ENCODE measurements at regions not wholly inside any gene's neighbourhood (a gene's known extent, or its start where the extent isn't known, plus 50 kb on each side); places are given as distances from the start of the nearest gene placed in this dataset.

DNA sequence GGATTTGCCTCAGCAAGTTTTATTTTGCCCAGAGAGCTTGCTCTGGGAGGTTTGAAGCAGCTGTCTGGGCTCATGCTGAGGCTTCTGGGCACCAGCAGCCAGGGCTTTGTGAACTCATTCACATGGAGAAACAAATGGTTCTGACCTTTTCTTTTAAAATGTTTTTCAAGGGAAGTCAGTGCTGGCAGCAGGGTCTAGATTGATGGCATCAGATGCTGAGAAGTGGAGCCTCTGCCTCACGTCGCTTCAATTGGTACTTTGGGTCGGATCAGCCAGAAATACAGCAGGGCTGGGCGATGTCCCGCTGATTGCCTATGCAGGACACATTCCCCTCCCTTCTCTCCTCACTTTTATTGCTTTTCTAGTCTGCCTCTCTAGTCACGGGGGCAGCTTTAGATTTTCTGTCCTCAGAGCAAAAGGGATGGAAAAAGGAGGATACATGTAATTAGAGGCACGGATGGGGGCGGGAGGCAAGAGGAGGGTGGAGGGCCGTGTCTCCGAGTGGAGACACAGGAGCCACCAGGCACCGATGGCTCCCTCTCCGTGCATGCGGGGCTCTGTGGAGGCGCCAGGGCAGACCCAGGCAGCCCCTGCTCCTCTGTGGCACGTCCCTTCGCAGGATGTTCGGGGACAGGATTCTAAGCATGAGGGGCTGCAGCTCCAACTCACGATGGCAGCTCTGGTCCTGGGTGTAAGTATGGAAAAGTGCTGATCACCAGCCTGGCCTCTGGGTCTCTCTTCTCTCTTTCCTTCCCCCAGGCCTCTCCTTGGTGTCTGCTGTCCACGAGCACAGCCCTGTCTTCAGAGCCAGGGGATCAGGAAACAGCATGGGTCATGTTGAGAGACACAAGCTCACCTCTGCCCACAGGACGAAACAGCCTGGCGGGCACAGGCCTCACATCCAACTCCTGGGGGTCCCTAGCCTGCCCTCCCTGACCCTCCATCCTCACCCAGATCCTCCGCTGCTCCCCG, 116.1 kb downstream of the FAM43A start:
- Histone ChIP-seq H3K27ac (ENCODE audit: low read depth) (no peak overlapping the region), H3K4me1 (ENCODE audit: insufficient read depth) (no peaks in the 10 kb centered on the region), H4K20me1 (replicated peaks; ENCODE audit: insufficient read depth) (no peaks in the 10 kb centered on the region), H3K79me2 (replicated peaks; ENCODE audit: insufficient read depth) (no peaks in the 10 kb centered on the region), H3K36me3 (ENCODE audit: insufficient read depth) (no peaks in the 10 kb centered on the region), H3K27me3 (ENCODE audit: insufficient read depth) (no peaks in the 10 kb centered on the region), H3K4me3 (no peak overlapping the region), H3F3A (replicated peaks; ENCODE audit: low read depth) (no peaks in the 10 kb centered on the region), H2AFZ (peak overlapping the region; percentile 52; the same call in 1 of the 2 replicates), H3K4me2 (no peak overlapping the region), H3K9me2 (ENCODE audit: insufficient read depth) (no peaks in the 10 kb centered on the region)
- Mint-ChIP-seq H3K36me3 (ENCODE audit: low read depth) (no peaks in the 10 kb centered on the region), H3K4me1 (peaks cover 11% of the 10 kb centered on the region), H3K27me3 (ENCODE audit: insufficient read depth, low read depth, poor library complexity) (peaks cover 13% of the 10 kb centered on the region), H3K27ac (no peak overlapping the region), H3K4me3 (no peak overlapping the region), H3K9me3 (no peaks in the 10 kb centered on the region)
- ATAC-seq (peak; percentile 73), DNase-seq (ENCODE audit: low spot score) (no peak)
- TF ChIP-seq ZNF462 (CRISPR knock-in tag; IDR thresholded peaks at IDR 0.05) (no peak), EZH2phosphoT487 (IDR thresholded peaks at IDR 0.05; ENCODE audit: unreplicated experiment) (no peak), ZNF331 (CRISPR knock-in tag; IDR thresholded peaks at IDR 0.05; ENCODE audit: low read depth) (no peak), JUNB (IDR thresholded peaks at IDR 0.05; ENCODE audit: unreplicated experiment) (no peak), STAT1 (IDR thresholded peaks at IDR 0.05; ENCODE audit: unreplicated experiment) (no peak), POLR2AphosphoS5 (IDR thresholded peaks at IDR 0.05; ENCODE audit: low read depth) (no peak), CTCF (conservative IDR thresholded peaks at IDR 0.05; ENCODE audit: low read depth in 2 of 2) (no peak), NANOG (IDR thresholded peaks at IDR 0.05; ENCODE audit: borderline replicate concordance) (no peak), ZNF114 (CRISPR knock-in tag; IDR thresholded peaks at IDR 0.05) (no peak), EZH2 (IDR thresholded peaks at IDR 0.05; ENCODE audit: low read depth, unreplicated experiment) (no peak), CREB1 (CRISPR knock-in tag; IDR thresholded peaks at IDR 0.05; ENCODE audit: low read depth) (no peak), ETS1 (IDR thresholded peaks at IDR 0.05) (no peak)
- TF ChIP-seq, protein P1, sequence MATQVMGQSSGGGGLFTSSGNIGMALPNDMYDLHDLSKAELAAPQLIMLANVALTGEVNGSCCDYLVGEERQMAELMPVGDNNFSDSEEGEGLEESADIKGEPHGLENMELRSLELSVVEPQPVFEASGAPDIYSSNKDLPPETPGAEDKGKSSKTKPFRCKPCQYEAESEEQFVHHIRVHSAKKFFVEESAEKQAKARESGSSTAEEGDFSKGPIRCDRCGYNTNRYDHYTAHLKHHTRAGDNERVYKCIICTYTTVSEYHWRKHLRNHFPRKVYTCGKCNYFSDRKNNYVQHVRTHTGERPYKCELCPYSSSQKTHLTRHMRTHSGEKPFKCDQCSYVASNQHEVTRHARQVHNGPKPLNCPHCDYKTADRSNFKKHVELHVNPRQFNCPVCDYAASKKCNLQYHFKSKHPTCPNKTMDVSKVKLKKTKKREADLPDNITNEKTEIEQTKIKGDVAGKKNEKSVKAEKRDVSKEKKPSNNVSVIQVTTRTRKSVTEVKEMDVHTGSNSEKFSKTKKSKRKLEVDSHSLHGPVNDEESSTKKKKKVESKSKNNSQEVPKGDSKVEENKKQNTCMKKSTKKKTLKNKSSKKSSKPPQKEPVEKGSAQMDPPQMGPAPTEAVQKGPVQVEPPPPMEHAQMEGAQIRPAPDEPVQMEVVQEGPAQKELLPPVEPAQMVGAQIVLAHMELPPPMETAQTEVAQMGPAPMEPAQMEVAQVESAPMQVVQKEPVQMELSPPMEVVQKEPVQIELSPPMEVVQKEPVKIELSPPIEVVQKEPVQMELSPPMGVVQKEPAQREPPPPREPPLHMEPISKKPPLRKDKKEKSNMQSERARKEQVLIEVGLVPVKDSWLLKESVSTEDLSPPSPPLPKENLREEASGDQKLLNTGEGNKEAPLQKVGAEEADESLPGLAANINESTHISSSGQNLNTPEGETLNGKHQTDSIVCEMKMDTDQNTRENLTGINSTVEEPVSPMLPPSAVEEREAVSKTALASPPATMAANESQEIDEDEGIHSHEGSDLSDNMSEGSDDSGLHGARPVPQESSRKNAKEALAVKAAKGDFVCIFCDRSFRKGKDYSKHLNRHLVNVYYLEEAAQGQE (IDR thresholded peaks at IDR 0.05; ENCODE audit: unreplicated experiment): no peak

All from GM23338 (cell line).